HCT116 (cell line): ENCODE measurements at regions not wholly inside any gene's neighbourhood (a gene's known extent, or its start where the extent isn't known, plus 50 kb on each side); places are given as distances from the start of the nearest gene placed in this dataset.

Source experiments
- ATAC-seq: fragments of 200-7000 bp; cut with Tn5 transposase; 2 replicates; pipeline ENCODE4 v1.9.1; 2020; ENCODE audit warnings: mild to moderate bottlenecking, moderate library complexity
- BruUV-seq: library from RNA; stranded (reverse); fragments of 400-500 nt; replicated peaks from 2 replicates; lab custom pipeline; 2021; lab: Mats Ljungman, UMichigan
- CTCF ChIA-PET: fragments of 300-600 bp; sonication (Branson Sonifier 250); formaldehyde crosslinking; loops from one replicate; lab custom pipeline; 2021; ENCODE audit warnings: antibody characterized with exemption; lab: Charles Lee
- POLR2A ChIA-PET: fragments of 300-600, 350-600 bp; sonication (Branson Sonifier 250); formaldehyde crosslinking; loops from one replicate; lab custom pipeline; 2021; ENCODE audit warnings: antibody characterized with exemption; lab: Charles Lee
- RAD21 ChIA-PET, 2 experiments: fragments of 300-600 bp; sonication (Branson Sonifier 250); formaldehyde crosslinking; loops; one replicate each; lab custom pipeline; 2023; ENCODE audit warnings: low total read pairs in 2 of 2; ENCODE audit not compliant: uncharacterized antibody in 2 of 2, unreplicated experiment in 2 of 2, low non-redundant PET in 1 of 2; lab: Charles Lee
- DNase-seq: peaks from one replicate; pipeline ENCODE4 v3.0.0-alpha.2; 2010; ENCODE audit warnings: low read depth, low spot score
- H2AFZ ChIP-seq: fragments of 200-600 bp; shearing (Covaris generic), sonication (generic); 2 replicates; pipeline ENCODE4 v1.6.1; 2017; ENCODE audit warnings: low read depth, mixed run types, mixed read lengths, antibody characterized with exemption, low read length; ENCODE audit not compliant: poor library complexity, severe bottlenecking
- H3K27ac ChIP-seq: 2 replicates; pipeline ENCODE4 v1.5.1; 2012; ENCODE audit warnings: low read depth, low read length
- H3K27me3 ChIP-seq: fragments of 200-600 bp; sonication (generic); 2 replicates; pipeline ENCODE4 v1.6.1; 2016; ENCODE audit warnings: mixed run types, low read length, mixed read lengths; ENCODE audit not compliant: insufficient read depth
- H3K36me3 ChIP-seq, 2 experiments: fragments of 200-500 bp in 1 of 2; fragments of 200-600 bp in 1 of 2; sonication (Bioruptor generic) in 1 of 2; sonication (generic) in 1 of 2; 2 replicates each; pipeline versions ENCODE4 v1.5.1 to v1.6.1; 2014 to 2016; ENCODE audit warnings: low read length in 2 of 2, inconsistent platforms in 1 of 2, mixed read lengths in 1 of 2, mixed run types in 1 of 2; ENCODE audit not compliant: insufficient read depth in 2 of 2, control insufficient read depth in 1 of 2
- H3K4me1 ChIP-seq, 2 experiments: fragments of 200-600 bp in 1 of 2; sonication (generic) in 1 of 2; 2 replicates each; pipeline versions ENCODE4 v1.5.1 to v1.6.1; 2012 to 2017; ENCODE audit warnings: low read length in 2 of 2, inconsistent platforms in 1 of 2, mild to moderate bottlenecking in 1 of 2, mixed read lengths in 1 of 2, mixed run types in 1 of 2, moderate library complexity in 1 of 2; ENCODE audit not compliant: insufficient read depth in 2 of 2, control insufficient read depth in 1 of 2
- H3K4me2 ChIP-seq: fragments of 200-600 bp; sonication (generic); 2 replicates; pipeline ENCODE4 v1.6.1; 2017; ENCODE audit warnings: mixed run types, low read length, mixed read lengths
- H3K4me3 ChIP-seq, 2 experiments: fragments of 200-600 bp in 1 of 2; sonication (generic) in 1 of 2; replicated peaks in 1 of 2; 2 replicates each; pipeline ENCODE4 v1.5.1; 2011 to 2016; ENCODE audit warnings: low read length in 2 of 2, control low read depth in 1 of 2, low read depth in 1 of 2, mild to moderate bottlenecking in 1 of 2, mixed read lengths in 1 of 2, mixed run types in 1 of 2
- H3K79me2 ChIP-seq: fragments of 200-600 bp; sonication (generic); 2 replicates; pipeline ENCODE4 v1.6.1; 2017; ENCODE audit warnings: mild to moderate bottlenecking, mixed run types, low read length, moderate library complexity, mixed read lengths; ENCODE audit not compliant: insufficient read depth
- H3K9ac ChIP-seq: fragments of 200-600 bp; sonication (generic); 2 replicates; pipeline ENCODE4 v1.6.1; 2016; ENCODE audit warnings: low read length, mixed read lengths
- H3K9me2 ChIP-seq: fragments of 200-600 bp; sonication (generic), shearing (Covaris generic); 2 replicates; pipeline ENCODE4 v1.6.1; 2017; ENCODE audit warnings: mixed run types, mild to moderate bottlenecking, moderate library complexity; ENCODE audit not compliant: insufficient read depth
- H3K9me3 ChIP-seq, 2 experiments: fragments of 200-500 bp in 1 of 2; fragments of 200-600 bp in 1 of 2; sonication (Bioruptor generic) in 1 of 2; sonication (generic) in 1 of 2; 2 replicates each; pipeline ENCODE4 v1.6.1; 2014 to 2017; ENCODE audit warnings: low read length in 2 of 2, mixed read lengths in 2 of 2, inconsistent platforms in 1 of 2, low read depth in 1 of 2, mild to moderate bottlenecking in 1 of 2, mixed run types in 1 of 2, moderate library complexity in 1 of 2; ENCODE audit not compliant: control insufficient read depth in 1 of 2, insufficient read depth in 1 of 2
- H4K20me1 ChIP-seq: fragments of 200-600 bp; sonication (generic), shearing (Covaris generic); 2 replicates; pipeline ENCODE4 v1.6.1; 2017; ENCODE audit warnings: mixed run types, mild to moderate bottlenecking, moderate library complexity; ENCODE audit not compliant: insufficient read depth
- CBX3 ChIP-seq: IDR thresholded peaks from 2 replicates; pipeline ENCODE4 v1.6.1; 2012; ENCODE audit warnings: low read depth
- CEBPB ChIP-seq: IDR thresholded peaks from 2 replicates; pipeline ENCODE4 v1.6.1; 2012; ENCODE audit warnings: low read depth
- EGR1 ChIP-seq: IDR thresholded peaks from 2 replicates; pipeline ENCODE4 v1.6.1; 2012; ENCODE audit warnings: low read depth
- ELF1 ChIP-seq: IDR thresholded peaks from 2 replicates; pipeline ENCODE4 v1.6.1; 2012; ENCODE audit warnings: low read depth, borderline replicate concordance
- EZH2phosphoT487 ChIP-seq: fragments of 200-600 bp; IDR thresholded peaks from 2 replicates; pipeline ENCODE4 v1.6.1; 2018; ENCODE audit warnings: antibody characterized with exemption, borderline replicate concordance
- FOSL1 ChIP-seq: IDR thresholded peaks from 2 replicates; pipeline ENCODE4 v1.6.1; 2012; ENCODE audit warnings: low read depth
- JUND ChIP-seq: IDR thresholded peaks from 2 replicates; pipeline ENCODE4 v1.6.1; 2012
- POLR2A ChIP-seq: IDR thresholded peaks from 2 replicates; pipeline ENCODE4 v1.7.0; 2011; ENCODE audit warnings: borderline replicate concordance; ENCODE audit not compliant: insufficient read depth, insufficient read length; ENCODE audit errors: extremely low read depth
- SIN3A ChIP-seq: IDR thresholded peaks from 2 replicates; pipeline ENCODE4 v1.6.1; 2012; ENCODE audit warnings: low read depth
- SP1 ChIP-seq: IDR thresholded peaks from 2 replicates; pipeline ENCODE4 v1.6.1; 2012; ENCODE audit warnings: low read depth
- YY1 ChIP-seq: IDR thresholded peaks from 2 replicates; pipeline ENCODE4 v1.6.1; 2011; ENCODE audit warnings: low read length, low read depth, moderate library complexity, mild to moderate bottlenecking; ENCODE audit not compliant: insufficient replicate concordance; ENCODE audit errors: extremely low read depth
- ZBTB33 ChIP-seq: IDR thresholded peaks from 2 replicates; pipeline ENCODE4 v1.6.1; 2011; ENCODE audit warnings: mild to moderate bottlenecking, low read length, moderate library complexity; ENCODE audit not compliant: insufficient replicate concordance; ENCODE audit errors: extremely low read depth
- ZFX ChIP-seq: fragments of 450-650 bp; IDR thresholded peaks from 2 replicates; pipeline ENCODE4 v1.6.1; 2017
- ZNF274 ChIP-seq: fragments of 200-500 bp; sonication (Bioruptor generic); IDR thresholded peaks from 2 replicates; pipeline ENCODE4 v1.6.1; 2014; ENCODE audit warnings: mild to moderate bottlenecking, low read depth, low read length, inconsistent platforms
- intact Hi-C: fragments of 100-400 bp; cut with micrococcal nuclease; formaldehyde crosslinking; loops from 2 replicates; pipeline ENCODE4 v1.10.0; 2022
- TF ChIP-seq, protein P1 (sequence below): IDR thresholded peaks from 2 replicates; pipeline ENCODE4 v1.6.1; 2012
- TF ChIP-seq, protein P2 (sequence below): IDR thresholded peaks from 2 replicates; pipeline ENCODE4 v1.6.1; 2012; ENCODE audit warnings: low read depth

DNA sequence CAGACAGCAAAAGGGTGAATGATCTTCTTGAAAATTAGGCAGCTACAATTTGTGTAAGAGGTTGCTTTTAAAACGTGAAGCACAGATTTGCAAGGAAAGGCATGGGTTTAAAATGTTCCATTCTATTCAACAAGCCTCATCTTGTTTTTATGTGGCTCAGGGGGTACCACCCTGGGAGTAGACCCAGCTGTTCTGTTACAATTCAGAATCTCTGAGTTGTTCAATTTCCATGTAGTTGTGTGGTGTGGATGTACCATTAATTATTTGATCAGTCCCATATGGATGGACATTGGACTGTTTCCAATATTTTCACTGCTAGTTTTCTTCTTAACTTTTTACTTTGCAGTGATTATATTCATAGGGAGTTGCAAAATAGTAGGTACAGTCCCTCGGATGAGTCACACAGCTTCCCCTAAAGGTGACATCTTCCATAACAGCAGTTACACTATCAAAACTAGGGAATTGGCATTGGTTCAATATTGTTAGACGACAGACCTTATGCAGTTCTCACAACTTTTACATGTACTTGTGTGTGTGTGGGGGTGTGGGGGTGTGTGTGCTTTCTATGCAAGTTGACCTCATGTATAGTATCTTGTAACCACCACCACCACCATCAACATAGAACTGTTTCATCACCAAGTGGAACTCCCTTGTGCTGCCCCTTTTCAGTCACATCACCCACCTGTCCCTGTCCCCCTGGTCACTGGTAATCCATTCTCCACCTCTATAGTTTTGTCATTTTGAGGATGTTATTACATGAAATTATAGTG lies 59.0 kb upstream of the CAPRIN2 start:
- H2AFZ ChIP-seq: no peak overlapping the region
- no peaks in the 10 kb centered on the region for H3K9me2 ChIP-seq
- CTCF ChIA-PET: interaction anchor here (1.1 kb wide), 1 partner anchor 1294 kb away, joined by 3 read pairs; no protein-coding TSS in a partner anchor
- DNase-seq (no peak), ATAC-seq (no peak)
- no peaks in the 10 kb centered on the region for H3K36me3 ChIP-seq
- RAD21 ChIA-PET: no interaction called here
- no peaks in the 10 kb centered on the region for H3K27me3 ChIP-seq
- H3K4me3 ChIP-seq: no peak overlapping the region
- no peak for TF ChIP-seq JUND
- TF ChIP-seq, protein P1, sequence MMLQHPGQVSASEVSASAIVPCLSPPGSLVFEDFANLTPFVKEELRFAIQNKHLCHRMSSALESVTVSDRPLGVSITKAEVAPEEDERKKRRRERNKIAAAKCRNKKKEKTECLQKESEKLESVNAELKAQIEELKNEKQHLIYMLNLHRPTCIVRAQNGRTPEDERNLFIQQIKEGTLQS: no peak
- no peak for TF ChIP-seq SIN3A
- no peak for TF ChIP-seq FOSL1
- TF ChIP-seq ZBTB33: no peak
- no peak for TF ChIP-seq CEBPB
- TF ChIP-seq YY1: no peak
- no peak for TF ChIP-seq EGR1
- TF ChIP-seq, protein P2, sequence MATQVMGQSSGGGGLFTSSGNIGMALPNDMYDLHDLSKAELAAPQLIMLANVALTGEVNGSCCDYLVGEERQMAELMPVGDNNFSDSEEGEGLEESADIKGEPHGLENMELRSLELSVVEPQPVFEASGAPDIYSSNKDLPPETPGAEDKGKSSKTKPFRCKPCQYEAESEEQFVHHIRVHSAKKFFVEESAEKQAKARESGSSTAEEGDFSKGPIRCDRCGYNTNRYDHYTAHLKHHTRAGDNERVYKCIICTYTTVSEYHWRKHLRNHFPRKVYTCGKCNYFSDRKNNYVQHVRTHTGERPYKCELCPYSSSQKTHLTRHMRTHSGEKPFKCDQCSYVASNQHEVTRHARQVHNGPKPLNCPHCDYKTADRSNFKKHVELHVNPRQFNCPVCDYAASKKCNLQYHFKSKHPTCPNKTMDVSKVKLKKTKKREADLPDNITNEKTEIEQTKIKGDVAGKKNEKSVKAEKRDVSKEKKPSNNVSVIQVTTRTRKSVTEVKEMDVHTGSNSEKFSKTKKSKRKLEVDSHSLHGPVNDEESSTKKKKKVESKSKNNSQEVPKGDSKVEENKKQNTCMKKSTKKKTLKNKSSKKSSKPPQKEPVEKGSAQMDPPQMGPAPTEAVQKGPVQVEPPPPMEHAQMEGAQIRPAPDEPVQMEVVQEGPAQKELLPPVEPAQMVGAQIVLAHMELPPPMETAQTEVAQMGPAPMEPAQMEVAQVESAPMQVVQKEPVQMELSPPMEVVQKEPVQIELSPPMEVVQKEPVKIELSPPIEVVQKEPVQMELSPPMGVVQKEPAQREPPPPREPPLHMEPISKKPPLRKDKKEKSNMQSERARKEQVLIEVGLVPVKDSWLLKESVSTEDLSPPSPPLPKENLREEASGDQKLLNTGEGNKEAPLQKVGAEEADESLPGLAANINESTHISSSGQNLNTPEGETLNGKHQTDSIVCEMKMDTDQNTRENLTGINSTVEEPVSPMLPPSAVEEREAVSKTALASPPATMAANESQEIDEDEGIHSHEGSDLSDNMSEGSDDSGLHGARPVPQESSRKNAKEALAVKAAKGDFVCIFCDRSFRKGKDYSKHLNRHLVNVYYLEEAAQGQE: no peak
- TF ChIP-seq CBX3: no peak
- TF ChIP-seq EZH2phosphoT487: no peak
- no peak for TF ChIP-seq ELF1
- no peak for TF ChIP-seq ZFX
- TF ChIP-seq SP1: no peak
- TF ChIP-seq ZNF274: no peak
- TF ChIP-seq POLR2A: no peak
- TF ChIP-seq, all 23 proteins: peak for 0
- Histone ChIP-seq H3K4me1 (no peaks in the 10 kb centered on the region), H3K4me2 (no peak overlapping the region), H3K27ac (no peak overlapping the region), H4K20me1 (no peaks in the 10 kb centered on the region), H3K79me2 (no peaks in the 10 kb centered on the region), H3K9ac (no peak overlapping the region), H3K9me3 (no peaks in the 10 kb centered on the region)
- BruUV-seq: no TSS peak
- intact Hi-C loops: no loop called here
- POLR2A ChIA-PET: no interaction called here
